ENCODE measurements at regions not wholly inside any gene's neighbourhood (a gene's known extent, or its start where the extent isn't known, plus 50 kb on each side); places are given as distances from the start of the nearest gene placed in this dataset.

- intact Hi-C loops (cut with micrococcal nuclease): no loop called here
- Mint-ChIP-seq H3K27me3 (peaks cover 2% of the 10 kb centered on the region), H3K36me3 (ENCODE audit: low read depth) (no peaks in the 10 kb centered on the region), H3K4me1 (no peaks in the 10 kb centered on the region), H3K9me3 (no peaks in the 10 kb centered on the region), H3K27ac (no peak overlapping the region), H3K4me3 (no peak overlapping the region)
- DNase-seq: peak; percentile 19
These were observed 394.3 kb downstream of the CMPK2 start for GRCh38 chr2:6471419-6471818.

- Mint-ChIP-seq H3K36me3 (ENCODE audit: low read depth) (no peaks in the 10 kb centered on the region), H3K4me3 (no peak overlapping the region)
These were observed 391.3 kb downstream of the CMPK2 start for GRCh38 chr2:6474161-6475140.

GRCh38 chr2:6475155-6475940 is 390.4 kb downstream of the CMPK2 start:
- intact Hi-C loops (cut with micrococcal nuclease): no loop called here
- DNase-seq: no peak
- no peaks in the 10 kb centered on the region for H3K36me3 Mint-ChIP-seq (ENCODE audit: low read depth)
- H3K27me3 Mint-ChIP-seq: peaks cover under 1% of the 10 kb centered on the region
- H3K27ac Mint-ChIP-seq: no peak overlapping the region
- H3K4me3 Mint-ChIP-seq: no peak overlapping the region
- H3K9me3 Mint-ChIP-seq: no peaks in the 10 kb centered on the region
- H3K4me1 Mint-ChIP-seq: no peaks in the 10 kb centered on the region

More at GRCh38 chr2:6474161-6475140, 391.3 kb downstream of the CMPK2 start:
- no peak overlapping the region for H3K27ac Mint-ChIP-seq
- intact Hi-C loops (cut with micrococcal nuclease): no loop called here
- peak; percentile 18 for DNase-seq
- H3K9me3 Mint-ChIP-seq: no peaks in the 10 kb centered on the region
- H3K4me1 Mint-ChIP-seq: no peaks in the 10 kb centered on the region
- peaks cover 2% of the 10 kb centered on the region for H3K27me3 Mint-ChIP-seq

- H3K36me3 Mint-ChIP-seq (ENCODE audit: low read depth): no peaks in the 10 kb centered on the region
- no peak overlapping the region for H3K27ac Mint-ChIP-seq
- DNase-seq: peak; percentile 11
These were observed 385.2 kb downstream of the CMPK2 start for GRCh38 chr2:6480514-6480913.

GRCh38 chr2:6482256-6482655 is 383.5 kb downstream of the CMPK2 start:
- H3K9me3 Mint-ChIP-seq: no peaks in the 10 kb centered on the region
- no peaks in the 10 kb centered on the region for H3K4me1 Mint-ChIP-seq
- H3K36me3 Mint-ChIP-seq (ENCODE audit: low read depth): no peaks in the 10 kb centered on the region
- H3K4me3 Mint-ChIP-seq: no peak overlapping the region
- intact Hi-C loops (cut with micrococcal nuclease): no loop called here
- DNase-seq: peak; percentile 40
- no peaks in the 10 kb centered on the region for H3K27me3 Mint-ChIP-seq
- H3K27ac Mint-ChIP-seq: no peak overlapping the region

More at GRCh38 chr2:6480514-6480913, 385.2 kb downstream of the CMPK2 start:
- Mint-ChIP-seq H3K27me3 (no peaks in the 10 kb centered on the region), H3K4me3 (no peak overlapping the region), H3K4me1 (no peaks in the 10 kb centered on the region), H3K9me3 (no peaks in the 10 kb centered on the region)
- intact Hi-C loops (cut with micrococcal nuclease): no loop called here

GRCh38 chr2:6487765-6488164 is 377.9 kb downstream of the CMPK2 start:
- no peak for DNase-seq
- no peaks in the 10 kb centered on the region for H3K36me3 Mint-ChIP-seq (ENCODE audit: low read depth)
- H3K27ac Mint-ChIP-seq: no peak overlapping the region
- no peak overlapping the region for H3K4me3 Mint-ChIP-seq
- H3K9me3 Mint-ChIP-seq: no peaks in the 10 kb centered on the region
- no peaks in the 10 kb centered on the region for H3K4me1 Mint-ChIP-seq
- intact Hi-C loops (cut with micrococcal nuclease): no loop called here
- H3K27me3 Mint-ChIP-seq: no peaks in the 10 kb centered on the region

- Mint-ChIP-seq H3K27me3 (no peaks in the 10 kb centered on the region), H3K4me1 (no peaks in the 10 kb centered on the region), H3K27ac (no peak overlapping the region), H3K4me3 (no peak overlapping the region), H3K36me3 (ENCODE audit: low read depth) (no peaks in the 10 kb centered on the region), H3K9me3 (no peaks in the 10 kb centered on the region)
- DNase-seq: peak; percentile 17
- intact Hi-C loops (cut with micrococcal nuclease): no loop called here
These were observed 373.1 kb downstream of the CMPK2 start for GRCh38 chr2:6492573-6492972.

- Mint-ChIP-seq H3K9me3 (no peaks in the 10 kb centered on the region), H3K36me3 (ENCODE audit: low read depth) (no peaks in the 10 kb centered on the region), H3K4me1 (no peaks in the 10 kb centered on the region), H3K27me3 (no peaks in the 10 kb centered on the region), H3K27ac (no peak overlapping the region), H3K4me3 (no peak overlapping the region)
- DNase-seq: no peak
- intact Hi-C loops (cut with micrococcal nuclease): no loop called here
These were observed 372.4 kb downstream of the CMPK2 start for GRCh38 chr2:6493266-6493665.

- no peaks in the 10 kb centered on the region for H3K9me3 Mint-ChIP-seq
- H3K36me3 Mint-ChIP-seq (ENCODE audit: low read depth): no peaks in the 10 kb centered on the region
- intact Hi-C loops (cut with micrococcal nuclease): no loop called here
- H3K4me1 Mint-ChIP-seq: no peaks in the 10 kb centered on the region
- no peak overlapping the region for H3K4me3 Mint-ChIP-seq
- H3K27ac Mint-ChIP-seq: no peak overlapping the region
- DNase-seq: no peak
- H3K27me3 Mint-ChIP-seq: no peaks in the 10 kb centered on the region
These were observed 372.0 kb downstream of the CMPK2 start for GRCh38 chr2:6493669-6494068.

- intact Hi-C loops (cut with micrococcal nuclease): no loop called here
- H3K27me3 Mint-ChIP-seq: no peaks in the 10 kb centered on the region
- H3K27ac Mint-ChIP-seq: no peak overlapping the region
- no peaks in the 10 kb centered on the region for H3K36me3 Mint-ChIP-seq (ENCODE audit: low read depth)
- no peaks in the 10 kb centered on the region for H3K4me1 Mint-ChIP-seq
- no peak overlapping the region for H3K4me3 Mint-ChIP-seq
- H3K9me3 Mint-ChIP-seq: no peaks in the 10 kb centered on the region
- DNase-seq: no peak
These were observed 370.2 kb downstream of the CMPK2 start for GRCh38 chr2:6495466-6495865.

- no peaks in the 10 kb centered on the region for H3K4me1 Mint-ChIP-seq
- H3K9me3 Mint-ChIP-seq: no peaks in the 10 kb centered on the region
- no peaks in the 10 kb centered on the region for H3K36me3 Mint-ChIP-seq (ENCODE audit: low read depth)
- H3K27ac Mint-ChIP-seq: no peak overlapping the region
- H3K27me3 Mint-ChIP-seq: no peaks in the 10 kb centered on the region
- DNase-seq: no peak
- intact Hi-C loops (cut with micrococcal nuclease): no loop called here
- H3K4me3 Mint-ChIP-seq: no peak overlapping the region
These were observed 369.3 kb downstream of the CMPK2 start for GRCh38 chr2:6496376-6496775.

GRCh38 chr2:6497048-6497447 is 368.7 kb downstream of the CMPK2 start:
- H3K9me3 Mint-ChIP-seq: no peaks in the 10 kb centered on the region
- intact Hi-C loops (cut with micrococcal nuclease): no loop called here
- no peaks in the 10 kb centered on the region for H3K36me3 Mint-ChIP-seq (ENCODE audit: low read depth)
- no peak for DNase-seq
- no peak overlapping the region for H3K4me3 Mint-ChIP-seq
- H3K4me1 Mint-ChIP-seq: no peaks in the 10 kb centered on the region
- no peaks in the 10 kb centered on the region for H3K27me3 Mint-ChIP-seq
- H3K27ac Mint-ChIP-seq: no peak overlapping the region

- intact Hi-C loops (cut with micrococcal nuclease): no loop called here
- H3K4me1 Mint-ChIP-seq: no peaks in the 10 kb centered on the region
- no peaks in the 10 kb centered on the region for H3K9me3 Mint-ChIP-seq
- H3K4me3 Mint-ChIP-seq: no peak overlapping the region
- H3K36me3 Mint-ChIP-seq (ENCODE audit: low read depth): no peaks in the 10 kb centered on the region
- no peak overlapping the region for H3K27ac Mint-ChIP-seq
- H3K27me3 Mint-ChIP-seq: no peaks in the 10 kb centered on the region
- no peak for DNase-seq
These were observed 366.9 kb downstream of the CMPK2 start for GRCh38 chr2:6498841-6499240.

GRCh38 chr2:6499691-6500090 is 366.0 kb downstream of the CMPK2 start:
- Mint-ChIP-seq H3K4me3 (no peak overlapping the region), H3K4me1 (no peaks in the 10 kb centered on the region), H3K36me3 (ENCODE audit: low read depth) (no peaks in the 10 kb centered on the region), H3K27ac (no peak overlapping the region), H3K9me3 (no peaks in the 10 kb centered on the region), H3K27me3 (no peaks in the 10 kb centered on the region)
- DNase-seq: no peak
- intact Hi-C loops (cut with micrococcal nuclease): no loop called here

Measured in activated CD4-positive, alpha-beta T cell treated with anti-CD3 and anti-CD28 coated beads, Interleukin-2, amount 10 ng/mL, durations not matched to agents 24 days and 14 days (primary cell).